Gastroesophageal sphincter (tissue), 3 donors: ENCODE measurements at regions not wholly inside any gene's neighbourhood (a gene's known extent, or its start where the extent isn't known, plus 50 kb on each side); places are given as distances from the start of the nearest gene placed in this dataset.

Experiments
- EP300 ChIP-seq: sonication (generic); formaldehyde crosslinking; IDR thresholded peaks from one replicate; pipeline ENCODE4 v1.6.1; 2017; ENCODE audit warnings: antibody characterized with exemption, mild to moderate bottlenecking
- POLR2A ChIP-seq, 2 donors: fragments of 450-650 bp; IDR thresholded peaks; one replicate each; pipeline ENCODE4 v1.6.1; 2017; ENCODE audit warnings: antibody characterized with exemption in 2 of 2, mild to moderate bottlenecking in 2 of 2, moderate library complexity in 1 of 2
- POLR2AphosphoS5 ChIP-seq: sonication (generic); formaldehyde crosslinking; IDR thresholded peaks from one replicate; pipeline ENCODE4 v1.6.1; 2017; ENCODE audit warnings: antibody characterized with exemption
- TF ChIP-seq, protein P1 (sequence below), 4 experiments: fragments of 200-600 bp in 2 of 4; fragments of 450-650 bp in 2 of 4; sonication (generic) in 1 of 4; IDR thresholded peaks; one replicate each; pipeline ENCODE4 v1.5.1; 2017 to 2019; ENCODE audit warnings: antibody characterized with exemption in 4 of 4, mild to moderate bottlenecking in 2 of 4, moderate library complexity in 2 of 4

DNA sequence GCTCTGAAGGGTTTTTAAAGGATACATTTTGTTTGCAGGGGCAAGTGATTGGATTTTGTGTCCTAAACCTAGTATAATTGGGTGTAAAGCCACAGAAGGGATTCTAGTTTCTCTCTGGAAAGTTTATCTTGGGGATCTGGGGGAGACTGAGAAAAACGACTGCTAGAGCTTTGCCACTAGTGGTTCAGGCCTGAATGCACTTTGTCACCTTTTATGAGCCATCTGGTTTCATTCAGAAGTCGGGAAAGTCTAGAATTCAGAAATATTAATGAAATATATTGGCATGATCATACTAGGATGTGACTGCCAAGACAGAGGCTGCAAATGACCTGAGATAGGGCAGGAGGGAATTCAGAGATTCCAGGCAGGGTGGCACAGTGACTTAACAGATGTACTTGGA lies 111.5 kb upstream of the KCNK2 start:
- TF ChIP-seq, protein P1, sequence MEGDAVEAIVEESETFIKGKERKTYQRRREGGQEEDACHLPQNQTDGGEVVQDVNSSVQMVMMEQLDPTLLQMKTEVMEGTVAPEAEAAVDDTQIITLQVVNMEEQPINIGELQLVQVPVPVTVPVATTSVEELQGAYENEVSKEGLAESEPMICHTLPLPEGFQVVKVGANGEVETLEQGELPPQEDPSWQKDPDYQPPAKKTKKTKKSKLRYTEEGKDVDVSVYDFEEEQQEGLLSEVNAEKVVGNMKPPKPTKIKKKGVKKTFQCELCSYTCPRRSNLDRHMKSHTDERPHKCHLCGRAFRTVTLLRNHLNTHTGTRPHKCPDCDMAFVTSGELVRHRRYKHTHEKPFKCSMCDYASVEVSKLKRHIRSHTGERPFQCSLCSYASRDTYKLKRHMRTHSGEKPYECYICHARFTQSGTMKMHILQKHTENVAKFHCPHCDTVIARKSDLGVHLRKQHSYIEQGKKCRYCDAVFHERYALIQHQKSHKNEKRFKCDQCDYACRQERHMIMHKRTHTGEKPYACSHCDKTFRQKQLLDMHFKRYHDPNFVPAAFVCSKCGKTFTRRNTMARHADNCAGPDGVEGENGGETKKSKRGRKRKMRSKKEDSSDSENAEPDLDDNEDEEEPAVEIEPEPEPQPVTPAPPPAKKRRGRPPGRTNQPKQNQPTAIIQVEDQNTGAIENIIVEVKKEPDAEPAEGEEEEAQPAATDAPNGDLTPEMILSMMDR (IDR thresholded peaks at IDR 0.05), result no peak
- TF ChIP-seq POLR2A (IDR thresholded peaks at IDR 0.05), result no peak
- TF ChIP-seq POLR2AphosphoS5, result no peak
- no peak for TF ChIP-seq EP300
